NCI-H2171 (cell line): ENCODE measurements at regions not wholly inside any gene's neighbourhood (a gene's known extent, or its start where the extent isn't known, plus 50 kb on each side); places are given as distances from the start of the nearest gene placed in this dataset.
"Not testable (repeated sequence)": the region's sequence is repeated elsewhere in the genome, so short reads cannot be mapped to it uniquely, and the experiment has no call there.

ENCODE experiments used
- DNase-seq: peaks from one replicate; lab custom pipeline; 2025; lab: John Stamatoyannopoulos, UW

GRCh38 chr3:65173841-65174240, 486.0 kb upstream of the ADAMTS9 start:
- DNase-seq: no peak

GRCh38 chr3:65172209-65172608, 484.4 kb upstream of the ADAMTS9 start:
- no peak for DNase-seq

GRCh38 chr3:65170390-65171042, 482.7 kb upstream of the ADAMTS9 start:
- DNase-seq: no peak

- DNase-seq: no peak
Measured at GRCh38 chr3:65169961-65170360, 482.2 kb upstream of the ADAMTS9 start.

- DNase-seq: no peak
Measured at GRCh38 chr3:65168547-65168946, 480.7 kb upstream of the ADAMTS9 start.

GRCh38 chr3:65166531-65166930, 478.7 kb upstream of the ADAMTS9 start:
- no peak for DNase-seq

GRCh38 chr3:65158023-65158422, 470.2 kb upstream of the ADAMTS9 start:
- DNase-seq: no peak

- DNase-seq: no peak
Measured at GRCh38 chr3:65153850-65154512, 466.2 kb upstream of the ADAMTS9 start.

GRCh38 chr3:65151666-65152065, 463.9 kb upstream of the ADAMTS9 start:
- no peak for DNase-seq

- DNase-seq: no peak
Measured at GRCh38 chr3:65149877-65150276, 462.1 kb upstream of the ADAMTS9 start.

GRCh38 chr3:65148687-65149086, 460.9 kb upstream of the ADAMTS9 start:
- DNase-seq: no peak

- no peak for DNase-seq
Measured at GRCh38 chr3:65146179-65146578, 458.4 kb upstream of the ADAMTS9 start.

GRCh38 chr3:65145680-65146079, 457.9 kb upstream of the ADAMTS9 start:
- no peak for DNase-seq

GRCh38 chr3:65144791-65145351, 457.1 kb upstream of the ADAMTS9 start:
- DNase-seq: no peak

GRCh38 chr3:65142456-65142855, 454.7 kb upstream of the ADAMTS9 start:
- DNase-seq: no peak

GRCh38 chr3:65138556-65138955, 450.8 kb upstream of the ADAMTS9 start:
- no peak for DNase-seq

- not testable (repeated sequence) for DNase-seq
Measured at GRCh38 chr3:65133752-65134151, 446.0 kb upstream of the ADAMTS9 start.

- DNase-seq: no peak
Measured at GRCh38 chr3:65130782-65131181, 443.0 kb upstream of the ADAMTS9 start.

GRCh38 chr3:65128346-65128745, 440.5 kb upstream of the ADAMTS9 start:
- no peak for DNase-seq

GRCh38 chr3:65126527-65127410, 439.0 kb upstream of the ADAMTS9 start:
- no peak for DNase-seq

GRCh38 chr3:65120156-65120555, 432.4 kb upstream of the ADAMTS9 start:
- not testable (repeated sequence) for DNase-seq

- DNase-seq: no peak
Measured at GRCh38 chr3:65118912-65119499, 431.2 kb upstream of the ADAMTS9 start.
